SK-N-SH (cell line): ENCODE measurements at regions not wholly inside any gene's neighbourhood (a gene's known extent, or its start where the extent isn't known, plus 50 kb on each side); places are given as distances from the start of the nearest gene placed in this dataset.

Experiments
- CTCF ChIA-PET: fragments of 300-600, 350-600 bp; formaldehyde crosslinking; extraction: SDS; loops from one replicate; lab custom pipeline; 2021; lab: Yijun Ruan, JAX
- POLR2A ChIA-PET: fragments of 350-600 bp; sonication (Branson Sonifier 250); formaldehyde crosslinking; extraction: SDS; loops from one replicate; lab custom pipeline; 2020; ENCODE audit warnings: antibody characterized with exemption, inconsistent platforms; lab: Yijun Ruan, JAX
- DNase-seq: peaks from one replicate; pipeline ENCODE4 v3.0.0; 2012
- H2AFZ ChIP-seq: fragments of 200-600 bp; sonication (generic); 2 replicates; pipeline ENCODE4 v1.8.1; 2016; ENCODE audit warnings: antibody characterized with exemption, mild to moderate bottlenecking, low read depth
- H3F3A ChIP-seq: fragments of 200-600 bp; sonication (generic); replicated peaks from 2 replicates; pipeline ENCODE3; 2016; ENCODE audit warnings: antibody characterized with exemption, mild to moderate bottlenecking; ENCODE audit not compliant: insufficient read depth
- H3K27ac ChIP-seq, 2 experiments: fragments of 200-500 bp in 1 of 2; fragments of 200-600 bp in 1 of 2; sonication (Bioruptor generic) in 1 of 2; sonication (generic), shearing (Covaris generic) in 1 of 2; 2 replicates each; pipeline versions ENCODE4 v1.5.1 to v1.6.1; 2014 to 2016; ENCODE audit warnings: low read depth in 2 of 2, inconsistent platforms in 1 of 2, low read length in 1 of 2, mild to moderate bottlenecking in 1 of 2, mixed read lengths in 1 of 2
- H3K27me3 ChIP-seq: fragments of 200-600 bp; sonication (generic), shearing (Covaris generic); 2 replicates; pipeline ENCODE4 v1.6.1; 2016; ENCODE audit warnings: mixed run types; ENCODE audit not compliant: insufficient read depth
- H3K36me3 ChIP-seq, 2 experiments: fragments of 200-500 bp in 1 of 2; fragments of 200-600 bp in 1 of 2; sonication (Bioruptor generic) in 1 of 2; sonication (generic) in 1 of 2; replicated peaks in 1 of 2; 2 replicates each; pipeline versions ENCODE3 to v1.5.1; 2014 to 2016; ENCODE audit warnings: low read length in 1 of 2, mild to moderate bottlenecking in 1 of 2; ENCODE audit not compliant: insufficient read depth in 2 of 2, control insufficient read depth in 1 of 2
- H3K4me1 ChIP-seq, 2 experiments: fragments of 200-500 bp in 1 of 2; fragments of 200-600 bp in 1 of 2; sonication (Bioruptor generic) in 1 of 2; sonication (generic), shearing (Covaris generic) in 1 of 2; 2 replicates each; pipeline versions ENCODE4 v1.5.1 to v1.6.1; 2014 to 2016; ENCODE audit warnings: low read depth in 1 of 2, low read length in 1 of 2, mixed run types in 1 of 2; ENCODE audit not compliant: insufficient read depth in 2 of 2, control insufficient read depth in 1 of 2
- H3K4me2 ChIP-seq: fragments of 200-600 bp; sonication (generic), shearing (Covaris generic); 2 replicates; pipeline ENCODE4 v1.6.1; 2017; ENCODE audit warnings: mixed run types
- H3K4me3 ChIP-seq, 2 experiments: fragments of 200-500 bp in 1 of 2; fragments of 200-600 bp in 1 of 2; sonication (Bioruptor generic) in 1 of 2; sonication (generic), shearing (Covaris generic) in 1 of 2; 2 replicates each; pipeline versions ENCODE4 v1.5.1 to v1.8.1; 2014 to 2016; ENCODE audit warnings: low read depth in 2 of 2, inconsistent platforms in 1 of 2, low read length in 1 of 2, mild to moderate bottlenecking in 1 of 2, mixed read lengths in 1 of 2, moderate library complexity in 1 of 2
- H3K79me2 ChIP-seq: fragments of 200-600 bp; sonication (generic); 2 replicates; pipeline ENCODE4 v1.8.1; 2017; ENCODE audit warnings: mild to moderate bottlenecking; ENCODE audit not compliant: insufficient read depth
- H3K9ac ChIP-seq: fragments of 200-600 bp; sonication (generic); 2 replicates; pipeline ENCODE4 v1.6.1; 2017; ENCODE audit warnings: mixed run types
- H3K9me2 ChIP-seq: fragments of 200-600 bp; sonication (generic); 2 replicates; pipeline ENCODE4 v1.6.1; 2017; ENCODE audit warnings: mixed run types
- H3K9me3 ChIP-seq: fragments of 200-600 bp; sonication (generic); 2 replicates; pipeline ENCODE4 v1.6.1; 2017; ENCODE audit warnings: mixed run types, mild to moderate bottlenecking, moderate library complexity
- H4K20me1 ChIP-seq: fragments of 200-600 bp; sonication (generic); 2 replicates; pipeline ENCODE4 v1.6.1; 2017; ENCODE audit warnings: mild to moderate bottlenecking, mixed run types; ENCODE audit not compliant: insufficient read depth
- CHD2 ChIP-seq: fragments of 150-350 bp; IDR thresholded peaks from 2 replicates; pipeline ENCODE4 v1.6.1; 2018; ENCODE audit warnings: low read length; ENCODE audit not compliant: partially characterized antibody
- CTCF ChIP-seq: fragments of 200-600 bp; sonication (generic); IDR thresholded peaks from 2 replicates; pipeline ENCODE4 v1.6.1; 2017; ENCODE audit warnings: antibody characterized with exemption, mild to moderate bottlenecking, moderate library complexity
- ELF1 ChIP-seq: IDR thresholded peaks from 2 replicates; pipeline ENCODE4 v1.4.0; 2012
- FOSL2 ChIP-seq: IDR thresholded peaks from 2 replicates; pipeline ENCODE4 v1.4.0; 2012; ENCODE audit warnings: low read depth, mild to moderate bottlenecking, moderate library complexity, borderline replicate concordance
- GABPA ChIP-seq: IDR thresholded peaks from 2 replicates; pipeline ENCODE4 v1.4.0; 2012; ENCODE audit warnings: low read depth, mild to moderate bottlenecking
- GATA2 ChIP-seq: sonication (generic); formaldehyde crosslinking; IDR thresholded peaks from 2 replicates; pipeline ENCODE4 v1.5.0; 2020; ENCODE audit warnings: mild to moderate bottlenecking, missing genetic modification reagents
- MAX ChIP-seq: IDR thresholded peaks from 2 replicates; pipeline ENCODE4 v1.4.0; 2012; ENCODE audit warnings: low read depth
- MEF2A ChIP-seq: IDR thresholded peaks from 2 replicates; pipeline ENCODE4 v1.4.0; 2012; ENCODE audit warnings: low read depth, borderline replicate concordance
- MXI1 ChIP-seq: IDR thresholded peaks from 2 replicates; pipeline ENCODE4 v1.6.1; 2012; ENCODE audit warnings: mild to moderate bottlenecking, low read depth, low read length, improper control_type of control experiment
- NFIC ChIP-seq: IDR thresholded peaks from 2 replicates; pipeline ENCODE4 v1.4.0; 2012; ENCODE audit warnings: borderline replicate concordance
- RAD21 ChIP-seq: IDR thresholded peaks from 2 replicates; pipeline ENCODE4 v1.6.1; 2012; ENCODE audit warnings: mild to moderate bottlenecking, low read length
- SIN3A ChIP-seq: IDR thresholded peaks from 2 replicates; pipeline ENCODE4 v1.6.1; 2012; ENCODE audit warnings: low read depth, mild to moderate bottlenecking, low read length, moderate library complexity, borderline replicate concordance
- TAF1 ChIP-seq: IDR thresholded peaks from 2 replicates; pipeline ENCODE4 v1.6.1; 2012; ENCODE audit warnings: low read depth, mild to moderate bottlenecking, low read length, moderate library complexity, borderline replicate concordance
- TCF12 ChIP-seq: IDR thresholded peaks from 2 replicates; pipeline ENCODE4 v1.4.0; 2012
- USF2 ChIP-seq: fragments of 150-350 bp; IDR thresholded peaks from 2 replicates; pipeline ENCODE4 v1.6.1; 2017; ENCODE audit warnings: antibody characterized with exemption, low read length, low read depth, borderline replicate concordance
- YY1 ChIP-seq: IDR thresholded peaks from 2 replicates; pipeline ENCODE4 v1.4.0; 2012; ENCODE audit warnings: low read depth, mild to moderate bottlenecking
- WGBS: methylation state at CpG from one replicate; pipeline ENCODE4 v1.1.6; 2017; ENCODE audit warnings: low lambda C conversion rate; 5-methylcytosine and 5-hydroxymethylcytosine counted together

GRCh38 chr17:79349506-79350400, 261.1 kb downstream of the RBFOX3 start:
- H3K27ac ChIP-seq = no peak overlapping the region
- H3K36me3 ChIP-seq = no peaks in the 10 kb centered on the region
- H3K4me1 ChIP-seq = no peaks in the 10 kb centered on the region
- H3K4me3 ChIP-seq = no peak overlapping the region
- H2AFZ ChIP-seq = no peak overlapping the region
- POLR2A ChIA-PET = no interaction called here
- no peaks in the 10 kb centered on the region for H3K9me2 ChIP-seq
- H3K27me3 ChIP-seq = peaks cover 26% of the 10 kb centered on the region
- DNase-seq = no peak
- no peaks in the 10 kb centered on the region for H3K9me3 ChIP-seq
- H3K4me2 ChIP-seq = no peak overlapping the region
- TF ChIP-seq USF2 = no peak
- TF ChIP-seq MAX = no peak
- no peak for TF ChIP-seq SIN3A
- no peak for TF ChIP-seq YY1
- H4K20me1 ChIP-seq = no peaks in the 10 kb centered on the region
- CTCF ChIA-PET = interaction anchor here (2.2 kb wide), 1 partner anchor 39 kb away, joined by 9 read pairs; no protein-coding TSS in a partner anchor
- H3K9ac ChIP-seq = no peak overlapping the region
- WGBS = 35% methylated on average over 19 of the region's 22 CpGs
- H3K79me2 ChIP-seq = no peaks in the 10 kb centered on the region
- H3F3A ChIP-seq = no peaks in the 10 kb centered on the region

- H3K36me3 ChIP-seq = no peaks in the 10 kb centered on the region
- no peak for DNase-seq
- ChIA-PET POLR2A (no interaction called here), CTCF (interaction anchor here (1.0 to 2.3 kb wide), 5 partner anchors 11 to 254 kb away, joined by 3 to 10 read pairs (median 5); no protein-coding TSS in a partner anchor)
- no peak overlapping the region for H3K27ac ChIP-seq
- H2AFZ ChIP-seq = no peak overlapping the region
- TF ChIP-seq MEF2A (no peak), MXI1 (no peak), ELF1 (no peak), CHD2 (no peak), SIN3A (no peak), FOSL2 (no peak), MAX (no peak), TAF1 (no peak), CTCF (no peak), YY1 (no peak), RAD21 (no peak), USF2 (no peak), GATA2 (CRISPR knock-in tag) (no peak), GABPA (no peak), TCF12 (no peak), NFIC (no peak)
- no peaks in the 10 kb centered on the region for H3K4me1 ChIP-seq
- no peaks in the 10 kb centered on the region for H4K20me1 ChIP-seq
- H3K4me3 ChIP-seq = no peak overlapping the region
- no peak overlapping the region for H3K4me2 ChIP-seq
- H3K79me2 ChIP-seq = no peaks in the 10 kb centered on the region
- H3F3A ChIP-seq = no peaks in the 10 kb centered on the region
- no peaks in the 10 kb centered on the region; the same call in 1 of the 2 replicates for H3K27me3 ChIP-seq
- WGBS = 38% methylated on average over 9 of the region's 9 CpGs
- H3K9ac ChIP-seq = no peak overlapping the region
- no peaks in the 10 kb centered on the region for H3K9me3 ChIP-seq
- H3K9me2 ChIP-seq = no peaks in the 10 kb centered on the region
Measured at GRCh38 chr17:79342376-79342775, 267.8 kb downstream of the ENGASE start.
